Mesenchymal stem cell (in vitro differentiated cells and primary cell): ENCODE measurements at regions not wholly inside any gene's neighbourhood (a gene's known extent, or its start where the extent isn't known, plus 50 kb on each side); places are given as distances from the start of the nearest gene placed in this dataset.
A peak's percentile ranks its signal among the peaks of the same experiment; 100 is the strongest.

Experiments
- DNase-seq: peaks from one replicate; pipeline ENCODE4 v3.0.0-alpha.2; 2013
- H2AFZ ChIP-seq: one replicate; pipeline ENCODE4 v1.6.1; 2013; ENCODE audit warnings: low read depth, mild to moderate bottlenecking, control low read depth, inconsistent platforms, low read length, moderate library complexity
- H2AK5ac ChIP-seq: 2 replicates; pipeline ENCODE4 v1.6.1; 2013; ENCODE audit warnings: low read length, moderate library complexity, mild to moderate bottlenecking, inconsistent platforms; ENCODE audit not compliant: severe bottlenecking
- H2BK120ac ChIP-seq: one replicate; pipeline ENCODE4 v1.6.1; 2013; ENCODE audit warnings: low read depth, mild to moderate bottlenecking, inconsistent platforms, low read length, moderate library complexity
- H2BK12ac ChIP-seq, 2 experiments: one replicate each; pipeline ENCODE4 v1.6.1; 2013; ENCODE audit warnings: inconsistent platforms in 2 of 2, low read length in 2 of 2, mild to moderate bottlenecking in 2 of 2, moderate library complexity in 2 of 2, control low read depth in 1 of 2
- H2BK15ac ChIP-seq: one replicate; pipeline ENCODE4 v1.6.1; 2013; ENCODE audit warnings: mild to moderate bottlenecking, low read depth, inconsistent platforms; ENCODE audit not compliant: poor library complexity, severe bottlenecking
- H2BK5ac ChIP-seq: 2 replicates; pipeline ENCODE4 v1.6.1; 2013; ENCODE audit warnings: low read depth, mild to moderate bottlenecking, low read length, control low read depth, inconsistent platforms; ENCODE audit not compliant: poor library complexity, severe bottlenecking
- H3K14ac ChIP-seq, 2 experiments: one replicate each; pipeline ENCODE4 v1.6.1; 2013; ENCODE audit warnings: inconsistent platforms in 2 of 2, low read length in 2 of 2, control low read depth in 1 of 2, mild to moderate bottlenecking in 1 of 2, moderate library complexity in 1 of 2
- H3K18ac ChIP-seq, 2 experiments: one replicate each; pipeline ENCODE4 v1.6.1; 2013; ENCODE audit warnings: inconsistent platforms in 2 of 2, low read length in 2 of 2, control low read depth in 1 of 2, low read depth in 1 of 2, mild to moderate bottlenecking in 1 of 2
- H3K23ac ChIP-seq, 2 experiments: one replicate each; pipeline ENCODE4 v1.6.1; 2013; ENCODE audit warnings: inconsistent platforms in 2 of 2, low read length in 2 of 2, mild to moderate bottlenecking in 2 of 2, moderate library complexity in 2 of 2, control low read depth in 1 of 2
- H3K27ac ChIP-seq: 2 replicates; pipeline ENCODE4 v1.5.1; 2013; ENCODE audit warnings: mild to moderate bottlenecking, moderate library complexity, low read length, control low read depth, inconsistent platforms; ENCODE audit not compliant: poor library complexity, severe bottlenecking
- H3K27me3 ChIP-seq, 2 experiments: 2 replicates each; pipeline versions ENCODE4 v1.6.1 to v1.7.0; 2013; ENCODE audit warnings: low read length in 2 of 2, mild to moderate bottlenecking in 2 of 2, moderate library complexity in 2 of 2, control low read depth in 1 of 2, inconsistent platforms in 1 of 2; ENCODE audit not compliant: control insufficient read depth in 1 of 2, insufficient read depth in 1 of 2
- H3K36me3 ChIP-seq, 2 experiments: 2 replicates each; pipeline versions ENCODE4 v1.6.1 to v1.7.0; 2013; ENCODE audit warnings: low read length in 2 of 2, control low read depth in 1 of 2, inconsistent platforms in 1 of 2, low read depth in 1 of 2, mild to moderate bottlenecking in 1 of 2; ENCODE audit not compliant: insufficient read depth in 2 of 2, control insufficient read depth in 1 of 2
- H3K4ac ChIP-seq, 2 experiments: one replicate each; pipeline ENCODE4 v1.6.1; 2013; ENCODE audit warnings: inconsistent platforms in 2 of 2, low read length in 2 of 2, mild to moderate bottlenecking in 2 of 2, moderate library complexity in 2 of 2, control low read depth in 1 of 2, low read depth in 1 of 2
- H3K4me1 ChIP-seq: 2 replicates; pipeline ENCODE4 v1.6.1; 2013; ENCODE audit warnings: low read depth, low read length, control low read depth; ENCODE audit not compliant: control insufficient read depth, insufficient read depth
- H3K4me2 ChIP-seq: 2 replicates; pipeline ENCODE4 v1.6.1; 2013; ENCODE audit warnings: low read length, mild to moderate bottlenecking, inconsistent platforms; ENCODE audit not compliant: poor library complexity, severe bottlenecking
- H3K4me3 ChIP-seq, 2 experiments: 2 replicates each; pipeline versions ENCODE4 v1.5.1 to v1.7.0; 2013; ENCODE audit warnings: low read length in 2 of 2, mild to moderate bottlenecking in 2 of 2, control low read depth in 1 of 2, low read depth in 1 of 2; ENCODE audit not compliant: insufficient read depth in 1 of 2
- H3K79me1 ChIP-seq: replicated peaks from 2 replicates; pipeline ENCODE4 v1.6.1; 2013; ENCODE audit warnings: mild to moderate bottlenecking, control low read depth, low read length, inconsistent platforms; ENCODE audit not compliant: poor library complexity, severe bottlenecking
- H3K9ac ChIP-seq: 2 replicates; pipeline ENCODE4 v1.7.0; 2013; ENCODE audit warnings: mild to moderate bottlenecking, low read length, moderate library complexity
- H3K9me3 ChIP-seq: 2 replicates; pipeline ENCODE4 v1.7.0; 2013; ENCODE audit warnings: mild to moderate bottlenecking, low read length; ENCODE audit not compliant: control insufficient read depth
- H4K8ac ChIP-seq: one replicate; pipeline ENCODE4 v1.6.1; 2013; ENCODE audit warnings: inconsistent platforms, mild to moderate bottlenecking, low read length, moderate library complexity
- H4K91ac ChIP-seq: one replicate; pipeline ENCODE4 v1.6.1; 2013; ENCODE audit warnings: mild to moderate bottlenecking, low read length, inconsistent platforms
- WGBS: methylation state at CpG from one replicate; pipeline ENCODE4 v1.1.7; 2013; ENCODE audit warnings: mixed read lengths; 5-methylcytosine and 5-hydroxymethylcytosine counted together

GRCh38 chr2:52141076-52141475 is 1109.1 kb upstream of the NRXN1 start:
- no peak overlapping the region for H2BK5ac ChIP-seq
- no peak overlapping the region for H3K18ac ChIP-seq
- H2AFZ ChIP-seq: no peak overlapping the region
- no peak overlapping the region for H3K4ac ChIP-seq
- no peaks in the 10 kb centered on the region for H3K27me3 ChIP-seq
- H3K79me1 ChIP-seq: no peaks in the 10 kb centered on the region
- H3K9ac ChIP-seq: no peak overlapping the region
- H3K36me3 ChIP-seq: no peaks in the 10 kb centered on the region
- 100% methylated on average over 1 of the region's 1 CpG for WGBS
- no peak overlapping the region for H2BK15ac ChIP-seq
- no peak overlapping the region for H3K14ac ChIP-seq
- no peak overlapping the region for H4K8ac ChIP-seq
- no peak overlapping the region for H2BK12ac ChIP-seq
- no peak overlapping the region for H2AK5ac ChIP-seq
- no peak overlapping the region for H2BK120ac ChIP-seq
- H4K91ac ChIP-seq: no peak overlapping the region
- no peak overlapping the region for H3K4me3 ChIP-seq
- no peaks in the 10 kb centered on the region for H3K9me3 ChIP-seq
- no peak overlapping the region for H3K23ac ChIP-seq
- no peak overlapping the region for H3K4me2 ChIP-seq
- H3K4me1 ChIP-seq: no peaks in the 10 kb centered on the region
- H3K27ac ChIP-seq: no peak overlapping the region
- no peak for DNase-seq

- Histone ChIP-seq H3K4ac (no peak overlapping the region), H3K18ac (no peak overlapping the region), H2BK15ac (no peak overlapping the region), H3K9me3 (no peaks in the 10 kb centered on the region), H3K14ac (no peak overlapping the region), H3K27ac (no peak overlapping the region), H3K23ac (no peak overlapping the region), H4K91ac (no peak overlapping the region), H3K4me1 (no peaks in the 10 kb centered on the region), H3K4me2 (no peak overlapping the region), H3K4me3 (no peak overlapping the region), H2BK120ac (no peak overlapping the region), H3K27me3 (no peaks in the 10 kb centered on the region), H4K8ac (no peak overlapping the region), H2AK5ac (no peak overlapping the region), H3K9ac (no peak overlapping the region), H2BK5ac (no peak overlapping the region), H2AFZ (no peak overlapping the region), H3K79me1 (no peaks in the 10 kb centered on the region), H3K36me3 (no peaks in the 10 kb centered on the region), H2BK12ac (no peak overlapping the region)
- DNase-seq: no peak
These were observed 1107.3 kb upstream of the NRXN1 start for GRCh38 chr2:52139241-52139640.

GRCh38 chr2:52135235-52135634 is 1103.3 kb upstream of the NRXN1 start:
- WGBS: no CpG with 5 or more reads among the region's 2 CpGs

GRCh38 chr2:52128081-52128480 is 1096.1 kb upstream of the NRXN1 start:
- Histone ChIP-seq H4K8ac (no peak overlapping the region), H3K18ac (peak overlapping the region in 1 of 2 experiments; percentile 70), H3K4me3 (no peak overlapping the region), H2BK15ac (no peak overlapping the region), H3K9ac (no peak overlapping the region), H3K27me3 (no peaks in the 10 kb centered on the region), H2BK120ac (no peak overlapping the region), H2BK5ac (no peak overlapping the region), H2AK5ac (no peak overlapping the region), H4K91ac (no peak overlapping the region), H2AFZ (no peak overlapping the region), H3K14ac (no peak overlapping the region), H3K4me1 (no peaks in the 10 kb centered on the region), H3K9me3 (peaks cover 11% of the 10 kb centered on the region), H3K23ac (no peak overlapping the region), H3K27ac (peak overlapping the region; percentile 70), H3K4me2 (no peak overlapping the region), H2BK12ac (no peak overlapping the region), H3K36me3 (no peaks in the 10 kb centered on the region), H3K79me1 (no peaks in the 10 kb centered on the region), H3K4ac (no peak overlapping the region)
- WGBS: 83% methylated on average over 2 of the region's 3 CpGs
- peak; percentile 37 for DNase-seq

More at GRCh38 chr2:52135235-52135634, 1103.3 kb upstream of the NRXN1 start:
- Histone ChIP-seq H4K91ac (no peak overlapping the region), H2AFZ (no peak overlapping the region), H3K4me2 (no peak overlapping the region), H3K23ac (no peak overlapping the region), H2BK5ac (no peak overlapping the region), H3K27ac (no peak overlapping the region), H3K79me1 (no peaks in the 10 kb centered on the region), H3K4me1 (no peaks in the 10 kb centered on the region), H3K18ac (no peak overlapping the region), H2AK5ac (no peak overlapping the region), H4K8ac (no peak overlapping the region), H3K14ac (no peak overlapping the region), H2BK12ac (no peak overlapping the region), H3K9me3 (peaks cover 8% of the 10 kb centered on the region), H3K4ac (no peak overlapping the region), H3K9ac (no peak overlapping the region), H3K27me3 (no peaks in the 10 kb centered on the region), H2BK15ac (no peak overlapping the region), H2BK120ac (no peak overlapping the region), H3K4me3 (no peak overlapping the region), H3K36me3 (no peaks in the 10 kb centered on the region)
- no peak for DNase-seq
